Spleen (tissue), 7 donors: ENCODE measurements at regions not wholly inside any gene's neighbourhood (a gene's known extent, or its start where the extent isn't known, plus 50 kb on each side); places are given as distances from the start of the nearest gene placed in this dataset.

Source experiments
- POLR2A ChIP-seq, 3 donors: fragments of 450-650 bp; IDR thresholded peaks; one replicate each; pipeline ENCODE4 v1.5.1; 2017; ENCODE audit warnings: antibody characterized with exemption in 3 of 3, mild to moderate bottlenecking in 1 of 3
- TF ChIP-seq, protein P1 (sequence below), 11 experiments: fragments of 200-600 bp in 7 of 11; fragments of 450-650 bp in 4 of 11; sonication (generic) in 4 of 11; IDR thresholded peaks in 8 of 11; conservative IDR thresholded peaks in 3 of 11; 1 replicate in 7 of 11; 2 replicates in 4 of 11; pipeline versions ENCODE4 v1.4.0 to v1.8.0; 2016 to 2021; ENCODE audit warnings: antibody characterized with exemption in 11 of 11, inconsistent platforms in 4 of 11, mild to moderate bottlenecking in 1 of 11
- donor health status: DM: no; HTN: no; CAD: no; lungs with moderate emphysema.
- donor health status: DM: no; HTN: no; CAD: no.
- donor health status: DM: no; HTN: no; CAD: no.

DNA sequence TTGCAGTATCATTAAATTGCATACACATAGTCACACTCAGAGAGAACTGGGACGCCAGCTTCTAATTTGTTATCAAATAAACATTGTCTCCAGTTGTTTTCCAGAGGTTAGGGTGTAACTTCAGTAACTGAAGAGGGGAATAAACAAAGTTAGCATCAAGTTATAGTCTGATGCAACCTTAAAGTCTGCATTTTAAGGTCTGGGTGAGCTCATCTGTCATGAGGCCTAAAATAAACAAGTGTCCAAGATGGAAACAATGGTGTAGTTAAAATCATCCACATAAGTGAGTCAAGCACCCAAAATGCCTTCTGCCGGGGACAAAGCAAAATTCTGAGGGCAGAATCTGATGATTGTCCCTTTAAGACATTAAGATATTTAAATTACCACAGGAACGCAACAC is 70.3 kb upstream of the EMCN start:
- TF ChIP-seq, protein P1, sequence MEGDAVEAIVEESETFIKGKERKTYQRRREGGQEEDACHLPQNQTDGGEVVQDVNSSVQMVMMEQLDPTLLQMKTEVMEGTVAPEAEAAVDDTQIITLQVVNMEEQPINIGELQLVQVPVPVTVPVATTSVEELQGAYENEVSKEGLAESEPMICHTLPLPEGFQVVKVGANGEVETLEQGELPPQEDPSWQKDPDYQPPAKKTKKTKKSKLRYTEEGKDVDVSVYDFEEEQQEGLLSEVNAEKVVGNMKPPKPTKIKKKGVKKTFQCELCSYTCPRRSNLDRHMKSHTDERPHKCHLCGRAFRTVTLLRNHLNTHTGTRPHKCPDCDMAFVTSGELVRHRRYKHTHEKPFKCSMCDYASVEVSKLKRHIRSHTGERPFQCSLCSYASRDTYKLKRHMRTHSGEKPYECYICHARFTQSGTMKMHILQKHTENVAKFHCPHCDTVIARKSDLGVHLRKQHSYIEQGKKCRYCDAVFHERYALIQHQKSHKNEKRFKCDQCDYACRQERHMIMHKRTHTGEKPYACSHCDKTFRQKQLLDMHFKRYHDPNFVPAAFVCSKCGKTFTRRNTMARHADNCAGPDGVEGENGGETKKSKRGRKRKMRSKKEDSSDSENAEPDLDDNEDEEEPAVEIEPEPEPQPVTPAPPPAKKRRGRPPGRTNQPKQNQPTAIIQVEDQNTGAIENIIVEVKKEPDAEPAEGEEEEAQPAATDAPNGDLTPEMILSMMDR (IDR thresholded peaks at IDR 0.05 in 8 of 11, conservative IDR thresholded peaks at IDR 0.05 in 3 of 11): no peak
- no peak for TF ChIP-seq POLR2A (IDR thresholded peaks at IDR 0.05)
